CD4-positive, alpha-beta T cell (primary cell): ENCODE measurements at regions not wholly inside any gene's neighbourhood (a gene's known extent, or its start where the extent isn't known, plus 50 kb on each side); places are given as distances from the start of the nearest gene placed in this dataset.

Experiments used
- ATAC-seq: fragments of 200-7000 bp; cut with Tn5 transposase; one replicate; pipeline ENCODE4 v1.10.0; 2022; ENCODE audit warnings: mild to moderate bottlenecking; ENCODE audit not compliant: poor library complexity
- CTCF ChIA-PET: fragments of 350-600 bp; sonication (Branson Sonifier 250); formaldehyde crosslinking; loops from one replicate; lab custom pipeline; 2021; ENCODE audit warnings: antibody characterized with exemption, inconsistent platforms; lab: Charles Lee
- POLR2A ChIA-PET: fragments of 350-600 bp; sonication (Branson Sonifier 250); formaldehyde crosslinking; loops from one replicate; lab custom pipeline; 2021; ENCODE audit warnings: antibody characterized with exemption, inconsistent platforms; lab: Charles Lee
- DNase-seq, 14 experiments: peaks; one replicate each; pipeline ENCODE4 v3.0.0-alpha.2; 2013 to 2020; ENCODE audit warnings: mixed read lengths in 2 of 14
- H3K27ac ChIP-seq, 2 donors: one replicate each; pipeline versions ENCODE4 v1.5.1 to v1.7.0; 2013; ENCODE audit warnings: low read length in 2 of 2, low read depth in 1 of 2, mild to moderate bottlenecking in 1 of 2
- H3K27me3 ChIP-seq, 2 experiments: 1 replicate in 1 of 2; 2 replicates in 1 of 2; pipeline versions ENCODE4 v1.6.1 to v1.7.0; 2013; ENCODE audit warnings: low read length in 2 of 2, control low read depth in 1 of 2, mild to moderate bottlenecking in 1 of 2, moderate library complexity in 1 of 2; ENCODE audit not compliant: insufficient read depth in 2 of 2, control insufficient read depth in 1 of 2
- H3K36me3 ChIP-seq: one replicate; pipeline ENCODE4 v1.6.1; 2013; ENCODE audit warnings: low read length, control low read depth; ENCODE audit not compliant: insufficient read depth
- H3K4me1 ChIP-seq: one replicate; pipeline ENCODE4 v1.6.1; 2013; ENCODE audit warnings: low read length, control low read depth; ENCODE audit not compliant: insufficient read depth
- H3K4me3 ChIP-seq: one replicate; pipeline ENCODE4 v1.5.1; 2013; ENCODE audit warnings: mild to moderate bottlenecking, low read length, moderate library complexity
- H3K9me3 ChIP-seq, 2 experiments: 1 replicate in 1 of 2; 2 replicates in 1 of 2; pipeline versions ENCODE4 v1.6.1 to v1.7.0; 2013; ENCODE audit warnings: low read length in 2 of 2, mild to moderate bottlenecking in 2 of 2, control low read depth in 1 of 2, moderate library complexity in 1 of 2; ENCODE audit not compliant: control insufficient read depth in 1 of 2, insufficient read depth in 1 of 2
- H3K27ac Mint-ChIP-seq: one replicate; pipeline ENCODE4 v1.8.0; 2020; ENCODE audit warnings: mixed read lengths
- H3K27me3 Mint-ChIP-seq: one replicate; pipeline ENCODE4 v1.8.0; 2021; ENCODE audit warnings: mixed read lengths
- H3K36me3 Mint-ChIP-seq: one replicate; pipeline ENCODE4 v1.8.0; 2021; ENCODE audit warnings: low read depth, mixed read lengths
- H3K4me1 Mint-ChIP-seq: one replicate; pipeline ENCODE4 v1.8.0; 2021; ENCODE audit warnings: low read depth, mixed read lengths
- H3K4me3 Mint-ChIP-seq: one replicate; pipeline ENCODE4 v1.8.0; 2020; ENCODE audit warnings: mild to moderate bottlenecking, mixed read lengths
- H3K9me3 Mint-ChIP-seq: one replicate; pipeline ENCODE4 v1.8.0; 2020; ENCODE audit warnings: mixed read lengths
- CTCF ChIP-seq: fragments of 200-600 bp; IDR thresholded peaks from one replicate; pipeline ENCODE4 v1.8.0; 2022; ENCODE audit warnings: antibody characterized with exemption, mild to moderate bottlenecking
- intact Hi-C, 2 experiments: fragments of 100-400 bp; cut with DNase I in 1 of 2; cut with micrococcal nuclease in 1 of 2; formaldehyde crosslinking; loops; one replicate each; pipeline versions ENCODE4 v1.15.1 to v1.9.0; 2023 to 2025; cut with DNase I, micrococcal nuclease

GRCh38 chr2:7140306-7140705 lies 223.1 kb downstream of the RNF144A start:
- Mint-ChIP-seq H3K4me3 (no peak overlapping the region), H3K27me3 (no peaks in the 10 kb centered on the region), H3K4me1 (no peaks in the 10 kb centered on the region), H3K36me3 (peaks cover 21% of the 10 kb centered on the region), H3K9me3 (peaks cover 9% of the 10 kb centered on the region), H3K27ac (no peak overlapping the region)
- Histone ChIP-seq H3K27ac (no peak overlapping the region), H3K27me3 (no peaks in the 10 kb centered on the region), H3K36me3 (no peaks in the 10 kb centered on the region), H3K4me1 (no peaks in the 10 kb centered on the region), H3K9me3 (peaks cover 0 to 3% of the 10 kb centered on the region in 2 experiments), H3K4me3 (no peak overlapping the region)
- CTCF ChIA-PET: no interaction called here
- intact Hi-C loops: no loop called here
- DNase-seq (no peak), ATAC-seq (no peak)
- POLR2A ChIA-PET: no interaction called here
- no peak for TF ChIP-seq CTCF

GRCh38 chr2:7145707-7146106 lies 228.5 kb downstream of the RNF144A start:
- H3K27ac Mint-ChIP-seq: no peak overlapping the region
- intact Hi-C loops: no loop called here
- ATAC-seq (no peak), DNase-seq (no peak)
- ChIA-PET CTCF (no interaction called here), POLR2A (no interaction called here)
- H3K9me3 ChIP-seq: peaks cover 0 to 3% of the 10 kb centered on the region in 2 experiments
- no peak overlapping the region for H3K27ac ChIP-seq
- H3K4me3 Mint-ChIP-seq: no peak overlapping the region
- no peaks in the 10 kb centered on the region for H3K27me3 ChIP-seq
- H3K36me3 ChIP-seq: no peaks in the 10 kb centered on the region
- no peak for TF ChIP-seq CTCF
- H3K4me1 Mint-ChIP-seq: no peaks in the 10 kb centered on the region
- H3K27me3 Mint-ChIP-seq: no peaks in the 10 kb centered on the region
- peaks cover 35% of the 10 kb centered on the region for H3K36me3 Mint-ChIP-seq
- no peaks in the 10 kb centered on the region for H3K4me1 ChIP-seq
- no peak overlapping the region for H3K4me3 ChIP-seq
- H3K9me3 Mint-ChIP-seq: peaks cover 9% of the 10 kb centered on the region

- Mint-ChIP-seq H3K36me3 (peaks cover 33% of the 10 kb centered on the region), H3K27me3 (no peaks in the 10 kb centered on the region), H3K4me1 (no peaks in the 10 kb centered on the region), H3K4me3 (no peak overlapping the region), H3K9me3 (peaks cover 9% of the 10 kb centered on the region), H3K27ac (no peak overlapping the region)
- TF ChIP-seq CTCF: no peak
- ATAC-seq (no peak), DNase-seq (no peak)
- Histone ChIP-seq H3K27me3 (no peaks in the 10 kb centered on the region), H3K4me1 (no peaks in the 10 kb centered on the region), H3K4me3 (no peak overlapping the region), H3K36me3 (no peaks in the 10 kb centered on the region), H3K27ac (no peak overlapping the region), H3K9me3 (peaks cover 0 to 3% of the 10 kb centered on the region in 2 experiments)
- intact Hi-C loops: no loop called here
- CTCF ChIA-PET: no interaction called here
- POLR2A ChIA-PET: no interaction called here
These were observed 228.9 kb downstream of the RNF144A start for GRCh38 chr2:7146151-7146550.
